ENCODE measurements at regions not wholly inside any gene's neighbourhood (a gene's known extent, or its start where the extent isn't known, plus 50 kb on each side); places are given as distances from the start of the nearest gene placed in this dataset.
A peak's percentile ranks its signal among the peaks of the same experiment; 100 is the strongest.

GRCh38 chr22:44442186-44442815 is 55.7 kb downstream of the RTL6 start:
- no peak for DNase-seq

- DNase-seq: no peak
These were observed 56.4 kb downstream of the RTL6 start for GRCh38 chr22:44441401-44442185.

GRCh38 chr22:44440224-44441160 is 57.5 kb downstream of the RTL6 start:
- no peak for DNase-seq

- no peak for DNase-seq
These were observed 58.4 kb downstream of the RTL6 start for GRCh38 chr22:44439356-44440223.

- DNase-seq: no peak
These were observed 59.4 kb downstream of the RTL6 start for GRCh38 chr22:44438481-44439131.

GRCh38 chr22:44438056-44438455 is 60.0 kb downstream of the RTL6 start:
- no peak for DNase-seq

- DNase-seq: no peak
These were observed 60.6 kb downstream of the RTL6 start for GRCh38 chr22:44437216-44438055.

GRCh38 chr22:44436736-44437135 is 61.3 kb downstream of the RTL6 start:
- no peak for DNase-seq

- no peak for DNase-seq
These were observed 66.8 kb downstream of the RTL6 start for GRCh38 chr22:44431256-44431655.

GRCh38 chr22:44430716-44431115 is 67.3 kb downstream of the RTL6 start:
- no peak for DNase-seq

GRCh38 chr22:44429941-44430587 is 68.0 kb downstream of the RTL6 start:
- no peak for DNase-seq

GRCh38 chr22:44428941-44429830 is 68.8 kb downstream of the RTL6 start:
- DNase-seq: no peak

- no peak for DNase-seq
These were observed 70.2 kb downstream of the RTL6 start for GRCh38 chr22:44427611-44428470.

GRCh38 chr22:44426981-44427380 is 71.1 kb downstream of the RTL6 start:
- DNase-seq: no peak

- DNase-seq: no peak
These were observed 72.4 kb downstream of the RTL6 start for GRCh38 chr22:44425694-44426045.

- DNase-seq: peak; percentile 25
These were observed 73.0 kb downstream of the RTL6 start for GRCh38 chr22:44424867-44425693.

- DNase-seq: no peak
These were observed 73.7 kb downstream of the RTL6 start for GRCh38 chr22:44424359-44424682.

All from DMS153 (cell line).